Neural crest cell (in vitro differentiated cells): ENCODE measurements at regions not wholly inside any gene's neighbourhood (a gene's known extent, or its start where the extent isn't known, plus 50 kb on each side); places are given as distances from the start of the nearest gene placed in this dataset.

ENCODE experiments used
- DNase-seq: peaks from one replicate; pipeline ENCODE4 v3.0.0; 2021; ENCODE audit warnings: low read depth, mixed read lengths, low spot score
- H3K27ac Mint-ChIP-seq: one replicate; pipeline ENCODE4 v1.8.0; 2021; ENCODE audit warnings: mild to moderate bottlenecking, mixed read lengths; ENCODE audit not compliant: unreplicated experiment
- H3K27me3 Mint-ChIP-seq: 2 replicates; pipeline ENCODE4 v1.8.0; 2021; ENCODE audit warnings: low read depth, mild to moderate bottlenecking, mixed read lengths
- H3K36me3 Mint-ChIP-seq: 2 replicates; pipeline ENCODE4 v1.8.0; 2021; ENCODE audit warnings: low read depth, mild to moderate bottlenecking, mixed read lengths
- H3K4me1 Mint-ChIP-seq: 2 replicates; pipeline ENCODE4 v1.8.0; 2021; ENCODE audit warnings: mixed read lengths
- H3K4me3 Mint-ChIP-seq: one replicate; pipeline ENCODE4 v1.8.0; 2021; ENCODE audit warnings: mild to moderate bottlenecking, mixed read lengths
- H3K9me3 Mint-ChIP-seq: 2 replicates; pipeline ENCODE4 v1.8.0; 2021; ENCODE audit warnings: mixed read lengths
- TF ChIP-seq, protein P1 (sequence below): fragments of 200-600 bp; sonication (generic); conservative IDR thresholded peaks from 2 replicates; pipeline ENCODE4 v1.5.0; 2021; ENCODE audit warnings: antibody characterized with exemption, mild to moderate bottlenecking

DNA sequence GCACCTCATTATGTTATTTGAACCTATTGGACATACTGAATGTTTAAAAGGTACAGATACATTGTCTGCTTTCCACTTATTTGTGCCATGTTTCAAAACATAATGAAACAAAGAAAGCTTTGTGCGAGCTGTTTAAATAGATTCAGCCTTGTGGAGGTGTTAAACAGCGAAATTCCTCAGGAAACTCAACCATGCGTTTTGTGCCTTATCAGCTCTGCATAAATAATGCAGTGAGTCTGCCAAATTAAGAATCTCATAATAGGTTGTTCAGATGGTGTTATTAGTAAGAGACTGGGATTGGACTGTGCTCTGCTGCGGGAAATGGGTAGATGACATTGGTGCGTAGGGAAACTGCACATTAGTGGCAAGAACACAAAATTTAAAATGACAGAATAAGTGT, 163.7 kb upstream of the CLEC14A start:
- no peak for DNase-seq
- H3K4me3 Mint-ChIP-seq = no peak overlapping the region
- TF ChIP-seq, protein P1, sequence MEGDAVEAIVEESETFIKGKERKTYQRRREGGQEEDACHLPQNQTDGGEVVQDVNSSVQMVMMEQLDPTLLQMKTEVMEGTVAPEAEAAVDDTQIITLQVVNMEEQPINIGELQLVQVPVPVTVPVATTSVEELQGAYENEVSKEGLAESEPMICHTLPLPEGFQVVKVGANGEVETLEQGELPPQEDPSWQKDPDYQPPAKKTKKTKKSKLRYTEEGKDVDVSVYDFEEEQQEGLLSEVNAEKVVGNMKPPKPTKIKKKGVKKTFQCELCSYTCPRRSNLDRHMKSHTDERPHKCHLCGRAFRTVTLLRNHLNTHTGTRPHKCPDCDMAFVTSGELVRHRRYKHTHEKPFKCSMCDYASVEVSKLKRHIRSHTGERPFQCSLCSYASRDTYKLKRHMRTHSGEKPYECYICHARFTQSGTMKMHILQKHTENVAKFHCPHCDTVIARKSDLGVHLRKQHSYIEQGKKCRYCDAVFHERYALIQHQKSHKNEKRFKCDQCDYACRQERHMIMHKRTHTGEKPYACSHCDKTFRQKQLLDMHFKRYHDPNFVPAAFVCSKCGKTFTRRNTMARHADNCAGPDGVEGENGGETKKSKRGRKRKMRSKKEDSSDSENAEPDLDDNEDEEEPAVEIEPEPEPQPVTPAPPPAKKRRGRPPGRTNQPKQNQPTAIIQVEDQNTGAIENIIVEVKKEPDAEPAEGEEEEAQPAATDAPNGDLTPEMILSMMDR = no peak
- H3K27ac Mint-ChIP-seq = peak overlapping the region; percentile 93
- H3K4me1 Mint-ChIP-seq = peaks cover 15% of the 10 kb centered on the region
- peaks cover 10% of the 10 kb centered on the region for H3K9me3 Mint-ChIP-seq
- H3K36me3 Mint-ChIP-seq = peaks cover 4% of the 10 kb centered on the region
- no peaks in the 10 kb centered on the region for H3K27me3 Mint-ChIP-seq

DNA sequence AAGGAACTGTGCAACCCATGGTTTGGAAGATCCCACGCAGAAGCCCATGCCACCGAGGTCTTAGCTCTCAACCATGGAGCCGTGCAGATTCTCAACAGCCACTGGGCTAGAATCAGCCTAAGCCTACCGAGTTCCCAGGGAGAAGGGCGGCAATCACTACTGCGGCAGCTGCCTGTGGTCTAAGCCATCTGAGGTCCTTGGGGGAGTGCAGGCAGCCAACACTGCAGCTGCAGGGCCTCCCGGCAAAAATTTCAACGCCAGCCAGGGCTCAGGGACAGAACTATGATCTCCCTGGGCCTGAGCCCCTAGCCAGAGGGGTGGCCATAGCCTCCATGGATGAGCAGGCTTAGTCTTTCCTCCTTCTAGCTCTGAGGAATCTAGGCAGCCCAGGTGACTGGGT, 156.8 kb upstream of the CLEC14A start:
- H3K27ac Mint-ChIP-seq = no peak overlapping the region
- H3K36me3 Mint-ChIP-seq = no peaks in the 10 kb centered on the region
- no peaks in the 10 kb centered on the region for H3K27me3 Mint-ChIP-seq
- TF ChIP-seq, protein P1 = no peak
- no peaks in the 10 kb centered on the region for H3K9me3 Mint-ChIP-seq
- DNase-seq = no peak
- peaks cover 9% of the 10 kb centered on the region for H3K4me1 Mint-ChIP-seq
- no peak overlapping the region for H3K4me3 Mint-ChIP-seq

DNA sequence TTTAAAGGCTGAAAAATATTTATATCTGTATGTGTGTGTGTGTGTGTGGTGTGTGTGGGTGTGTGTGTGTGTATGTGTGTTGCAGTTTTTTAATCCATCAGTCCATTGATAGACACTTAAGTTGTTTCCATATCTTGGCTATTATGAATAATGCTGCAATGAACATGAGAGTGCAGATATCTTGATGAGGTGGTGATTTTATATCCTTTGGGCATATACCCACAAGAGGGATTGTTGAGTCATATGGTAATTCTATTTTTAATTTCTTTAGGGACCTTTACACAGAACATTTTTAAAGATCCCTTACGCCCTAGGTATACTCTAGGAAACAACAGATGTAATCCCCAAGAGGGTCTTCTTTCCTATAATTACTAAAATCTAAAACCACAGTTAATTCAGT, 154.5 kb upstream of the CLEC14A start:
- TF ChIP-seq, protein P1 = no peak
- Mint-ChIP-seq H3K4me1 (peaks cover 14% of the 10 kb centered on the region), H3K4me3 (no peak overlapping the region), H3K36me3 (no peaks in the 10 kb centered on the region), H3K27me3 (no peaks in the 10 kb centered on the region), H3K27ac (no peak overlapping the region), H3K9me3 (no peaks in the 10 kb centered on the region)
- no peak for DNase-seq

DNA sequence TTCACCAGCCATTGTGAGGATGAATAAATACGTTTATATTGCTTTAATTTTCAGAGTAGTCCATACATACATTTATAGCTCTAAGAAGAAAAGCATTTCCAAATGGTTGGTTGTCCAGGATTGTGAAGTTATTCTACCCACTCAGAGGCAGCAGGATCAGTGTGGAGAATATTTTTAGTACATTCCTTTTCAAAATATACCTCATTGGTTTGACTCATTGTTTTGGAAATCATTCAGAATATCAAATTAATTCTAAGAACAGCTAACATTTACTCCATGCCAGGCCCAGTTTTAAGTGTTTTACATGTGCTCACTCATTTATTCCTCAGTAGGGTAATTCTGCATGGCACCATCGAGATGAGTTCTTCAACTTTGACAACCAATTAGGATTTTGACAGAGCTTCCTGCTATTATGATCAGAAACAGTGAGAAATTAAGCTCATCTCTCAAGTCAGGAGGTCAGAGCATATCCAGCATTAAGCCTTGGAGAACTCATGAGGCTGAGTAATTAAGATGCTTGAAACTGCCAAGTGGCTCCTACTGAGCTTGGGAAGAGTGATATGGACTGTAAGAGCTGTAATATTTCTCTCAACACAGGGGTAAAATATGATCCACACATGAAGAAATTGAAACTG, 153.3 kb upstream of the CLEC14A start:
- H3K9me3 Mint-ChIP-seq = no peaks in the 10 kb centered on the region
- no peak for DNase-seq
- H3K27me3 Mint-ChIP-seq = no peaks in the 10 kb centered on the region
- no peak overlapping the region for H3K4me3 Mint-ChIP-seq
- no peaks in the 10 kb centered on the region for H3K36me3 Mint-ChIP-seq
- H3K27ac Mint-ChIP-seq = no peak overlapping the region
- H3K4me1 Mint-ChIP-seq = peaks cover 14% of the 10 kb centered on the region
- TF ChIP-seq, protein P1 = no peak

DNA sequence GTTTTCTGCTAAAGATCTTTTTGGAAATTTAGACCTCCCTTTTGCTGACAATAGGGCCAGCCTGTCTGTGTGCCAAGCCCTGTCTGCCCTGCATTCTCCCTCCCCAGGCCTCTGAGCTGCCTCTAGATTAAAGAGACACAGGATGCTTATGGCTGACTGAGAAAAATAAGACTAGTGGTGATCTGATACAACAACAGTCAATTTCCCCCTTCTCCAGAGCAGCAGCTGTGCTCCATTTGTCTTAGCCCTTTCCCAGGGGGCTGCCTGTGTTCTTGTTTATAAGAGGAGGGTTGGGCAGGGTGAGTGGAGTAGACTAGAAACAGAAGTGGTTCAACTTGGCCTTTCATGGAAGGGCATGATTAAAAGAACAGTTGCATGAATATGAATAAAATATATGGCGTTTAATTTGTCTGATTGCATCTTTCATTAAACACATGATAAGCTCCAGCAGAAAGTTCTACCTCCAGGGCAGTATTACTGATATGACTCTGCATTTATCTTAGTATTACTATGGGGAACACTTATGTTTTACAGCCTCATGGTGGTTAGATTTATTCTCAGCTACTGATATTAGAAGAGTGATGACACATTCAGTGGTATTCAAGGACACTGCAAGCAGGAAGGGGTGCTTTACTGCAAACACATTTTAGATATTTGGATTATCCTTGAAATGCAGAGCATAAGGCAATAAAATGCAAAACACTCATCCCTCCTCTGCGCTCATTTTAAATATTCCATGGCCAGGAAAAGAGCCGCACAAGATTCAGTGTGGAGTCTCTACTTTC, 150.2 kb upstream of the CLEC14A start:
- Mint-ChIP-seq H3K4me1 (peaks cover 25% of the 10 kb centered on the region), H3K4me3 (no peak overlapping the region), H3K27ac (no peak overlapping the region), H3K27me3 (no peaks in the 10 kb centered on the region), H3K36me3 (no peaks in the 10 kb centered on the region), H3K9me3 (no peaks in the 10 kb centered on the region)
- TF ChIP-seq, protein P1 = peak; percentile 32
- no peak for DNase-seq
